HCT116 (cell line): ENCODE measurements at regions not wholly inside any gene's neighbourhood (a gene's known extent, or its start where the extent isn't known, plus 50 kb on each side); places are given as distances from the start of the nearest gene placed in this dataset.

ENCODE experiments used
- ATAC-seq: fragments of 200-7000 bp; cut with Tn5 transposase; 2 replicates; pipeline ENCODE4 v1.9.1; 2020; ENCODE audit warnings: mild to moderate bottlenecking, moderate library complexity
- BruUV-seq: library from RNA; stranded (reverse); fragments of 400-500 nt; replicated peaks from 2 replicates; lab custom pipeline; 2021; lab: Mats Ljungman, UMichigan
- CTCF ChIA-PET: fragments of 300-600 bp; sonication (Branson Sonifier 250); formaldehyde crosslinking; loops from one replicate; lab custom pipeline; 2021; ENCODE audit warnings: antibody characterized with exemption; lab: Charles Lee
- POLR2A ChIA-PET: fragments of 300-600, 350-600 bp; sonication (Branson Sonifier 250); formaldehyde crosslinking; loops from one replicate; lab custom pipeline; 2021; ENCODE audit warnings: antibody characterized with exemption; lab: Charles Lee
- RAD21 ChIA-PET, 2 experiments: fragments of 300-600 bp; sonication (Branson Sonifier 250); formaldehyde crosslinking; loops; one replicate each; lab custom pipeline; 2023; ENCODE audit warnings: low total read pairs in 2 of 2; ENCODE audit not compliant: uncharacterized antibody in 2 of 2, unreplicated experiment in 2 of 2, low non-redundant PET in 1 of 2; lab: Charles Lee
- DNase-seq: peaks from one replicate; pipeline ENCODE4 v3.0.0-alpha.2; 2010; ENCODE audit warnings: low read depth, low spot score
- H2AFZ ChIP-seq: fragments of 200-600 bp; shearing (Covaris generic), sonication (generic); 2 replicates; pipeline ENCODE4 v1.6.1; 2017; ENCODE audit warnings: low read depth, mixed run types, mixed read lengths, antibody characterized with exemption, low read length; ENCODE audit not compliant: poor library complexity, severe bottlenecking
- H3K27ac ChIP-seq: 2 replicates; pipeline ENCODE4 v1.5.1; 2012; ENCODE audit warnings: low read depth, low read length
- H3K27me3 ChIP-seq: fragments of 200-600 bp; sonication (generic); 2 replicates; pipeline ENCODE4 v1.6.1; 2016; ENCODE audit warnings: mixed run types, low read length, mixed read lengths; ENCODE audit not compliant: insufficient read depth
- H3K36me3 ChIP-seq, 2 experiments: fragments of 200-500 bp in 1 of 2; fragments of 200-600 bp in 1 of 2; sonication (Bioruptor generic) in 1 of 2; sonication (generic) in 1 of 2; 2 replicates each; pipeline versions ENCODE4 v1.5.1 to v1.6.1; 2014 to 2016; ENCODE audit warnings: low read length in 2 of 2, inconsistent platforms in 1 of 2, mixed read lengths in 1 of 2, mixed run types in 1 of 2; ENCODE audit not compliant: insufficient read depth in 2 of 2, control insufficient read depth in 1 of 2
- H3K4me1 ChIP-seq, 2 experiments: fragments of 200-600 bp in 1 of 2; sonication (generic) in 1 of 2; 2 replicates each; pipeline versions ENCODE4 v1.5.1 to v1.6.1; 2012 to 2017; ENCODE audit warnings: low read length in 2 of 2, inconsistent platforms in 1 of 2, mild to moderate bottlenecking in 1 of 2, mixed read lengths in 1 of 2, mixed run types in 1 of 2, moderate library complexity in 1 of 2; ENCODE audit not compliant: insufficient read depth in 2 of 2, control insufficient read depth in 1 of 2
- H3K4me2 ChIP-seq: fragments of 200-600 bp; sonication (generic); 2 replicates; pipeline ENCODE4 v1.6.1; 2017; ENCODE audit warnings: mixed run types, low read length, mixed read lengths
- H3K4me3 ChIP-seq, 2 experiments: fragments of 200-600 bp in 1 of 2; sonication (generic) in 1 of 2; replicated peaks in 1 of 2; 2 replicates each; pipeline ENCODE4 v1.5.1; 2011 to 2016; ENCODE audit warnings: low read length in 2 of 2, control low read depth in 1 of 2, low read depth in 1 of 2, mild to moderate bottlenecking in 1 of 2, mixed read lengths in 1 of 2, mixed run types in 1 of 2
- H3K79me2 ChIP-seq: fragments of 200-600 bp; sonication (generic); 2 replicates; pipeline ENCODE4 v1.6.1; 2017; ENCODE audit warnings: mild to moderate bottlenecking, mixed run types, low read length, moderate library complexity, mixed read lengths; ENCODE audit not compliant: insufficient read depth
- H3K9ac ChIP-seq: fragments of 200-600 bp; sonication (generic); 2 replicates; pipeline ENCODE4 v1.6.1; 2016; ENCODE audit warnings: low read length, mixed read lengths
- H3K9me2 ChIP-seq: fragments of 200-600 bp; sonication (generic), shearing (Covaris generic); 2 replicates; pipeline ENCODE4 v1.6.1; 2017; ENCODE audit warnings: mixed run types, mild to moderate bottlenecking, moderate library complexity; ENCODE audit not compliant: insufficient read depth
- H3K9me3 ChIP-seq, 2 experiments: fragments of 200-500 bp in 1 of 2; fragments of 200-600 bp in 1 of 2; sonication (Bioruptor generic) in 1 of 2; sonication (generic) in 1 of 2; 2 replicates each; pipeline ENCODE4 v1.6.1; 2014 to 2017; ENCODE audit warnings: low read length in 2 of 2, mixed read lengths in 2 of 2, inconsistent platforms in 1 of 2, low read depth in 1 of 2, mild to moderate bottlenecking in 1 of 2, mixed run types in 1 of 2, moderate library complexity in 1 of 2; ENCODE audit not compliant: control insufficient read depth in 1 of 2, insufficient read depth in 1 of 2
- H4K20me1 ChIP-seq: fragments of 200-600 bp; sonication (generic), shearing (Covaris generic); 2 replicates; pipeline ENCODE4 v1.6.1; 2017; ENCODE audit warnings: mixed run types, mild to moderate bottlenecking, moderate library complexity; ENCODE audit not compliant: insufficient read depth
- EZH2 ChIP-seq: fragments of 200-600 bp; sonication (generic); IDR thresholded peaks from 2 replicates; pipeline ENCODE4 v1.6.1; 2017; ENCODE audit warnings: antibody characterized with exemption, mixed run types
- FOSL1 ChIP-seq: IDR thresholded peaks from 2 replicates; pipeline ENCODE4 v1.6.1; 2012; ENCODE audit warnings: low read depth
- RAD21 ChIP-seq: IDR thresholded peaks from 2 replicates; pipeline ENCODE4 v1.6.1; 2012; ENCODE audit warnings: low read depth, mild to moderate bottlenecking
- SIN3A ChIP-seq: IDR thresholded peaks from 2 replicates; pipeline ENCODE4 v1.6.1; 2012; ENCODE audit warnings: low read depth
- SP1 ChIP-seq: IDR thresholded peaks from 2 replicates; pipeline ENCODE4 v1.6.1; 2012; ENCODE audit warnings: low read depth
- intact Hi-C: fragments of 100-400 bp; cut with micrococcal nuclease; formaldehyde crosslinking; loops from 2 replicates; pipeline ENCODE4 v1.10.0; 2022

DNA sequence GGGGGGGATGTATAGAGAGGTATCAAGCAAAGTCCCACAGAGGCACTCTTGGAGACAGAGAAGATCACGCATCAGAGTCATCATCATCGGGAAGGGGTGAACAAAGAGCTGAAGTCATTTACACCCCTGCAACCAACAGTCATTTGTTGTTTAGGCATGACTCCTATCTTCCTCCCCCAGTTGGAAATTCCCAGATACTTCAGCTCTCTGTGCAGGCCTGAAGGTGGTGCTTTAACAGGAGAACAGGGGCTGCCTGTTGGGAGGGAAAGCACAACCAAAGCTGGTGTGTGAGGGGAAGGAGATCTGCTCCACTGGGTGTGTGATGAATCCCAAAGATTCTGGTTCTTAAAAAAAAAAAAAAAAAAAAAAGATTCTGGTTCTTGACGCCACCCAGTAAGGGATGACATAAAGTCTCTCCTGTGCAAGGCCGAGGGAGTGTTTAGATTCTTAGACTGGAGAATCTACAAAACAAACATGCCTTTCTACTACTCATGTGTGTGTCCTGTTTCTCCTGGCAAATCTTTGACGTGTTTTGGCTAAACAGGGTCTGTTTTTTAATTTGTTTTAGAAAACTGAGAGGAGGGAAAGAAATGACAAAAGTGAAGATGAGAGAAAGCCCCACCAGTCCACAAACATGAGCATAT, 121.0 kb upstream of the ARHGAP5 start:
- Histone ChIP-seq H3K27ac (no peak overlapping the region), H3K9me3 (no peaks in the 10 kb centered on the region), H3K4me2 (no peak overlapping the region), H3K4me3 (no peak overlapping the region), H3K36me3 (no peaks in the 10 kb centered on the region), H3K27me3 (no peaks in the 10 kb centered on the region), H3K9me2 (no peaks in the 10 kb centered on the region), H3K79me2 (no peaks in the 10 kb centered on the region), H3K4me1 (peaks cover under 1 to 6% of the 10 kb centered on the region in 2 experiments; a peak in 3 of 4 replicates), H4K20me1 (no peaks in the 10 kb centered on the region), H2AFZ (no peak overlapping the region), H3K9ac (no peak overlapping the region)
- intact Hi-C loops = no loop called here
- TF ChIP-seq SIN3A (no peak), RAD21 (no peak), EZH2 (no peak)
- RAD21 ChIA-PET = no interaction called here
- POLR2A ChIA-PET = no interaction called here
- CTCF ChIA-PET = no interaction called here
- BruUV-seq = no TSS peak
- ATAC-seq (no peak), DNase-seq (no peak)

DNA sequence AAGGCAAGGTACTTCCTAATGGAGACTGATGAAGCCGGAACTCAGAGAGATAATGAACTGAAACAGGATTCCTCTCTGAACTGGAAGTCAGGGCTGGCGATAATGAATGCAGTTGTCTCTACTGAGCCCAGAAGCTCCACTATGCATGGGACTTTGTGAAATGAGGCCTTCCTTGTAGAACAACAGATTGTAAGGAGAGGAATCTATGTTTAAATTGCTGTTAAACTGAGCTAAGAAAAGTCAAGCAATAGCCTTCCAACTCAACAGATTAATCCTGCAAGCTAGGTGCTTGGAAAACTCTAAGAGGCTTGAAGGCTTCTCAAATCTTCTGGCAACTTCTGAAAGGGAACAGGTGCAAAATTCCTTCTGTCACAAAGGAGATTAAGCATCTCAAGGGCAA, 119.5 kb upstream of the ARHGAP5 start:
- Histone ChIP-seq H3K4me3 (no peak overlapping the region), H3K9me2 (no peaks in the 10 kb centered on the region), H3K4me2 (no peak overlapping the region), H3K9me3 (no peaks in the 10 kb centered on the region), H3K4me1 (no peaks in the 10 kb centered on the region), H3K36me3 (no peaks in the 10 kb centered on the region), H4K20me1 (no peaks in the 10 kb centered on the region), H3K79me2 (no peaks in the 10 kb centered on the region), H3K27me3 (no peaks in the 10 kb centered on the region), H2AFZ (no peak overlapping the region), H3K27ac (no peak overlapping the region), H3K9ac (no peak overlapping the region)
- intact Hi-C loops = no loop called here
- TF ChIP-seq SP1 (no peak), FOSL1 (no peak)
- RAD21 ChIA-PET = no interaction called here
- CTCF ChIA-PET = no interaction called here
- ATAC-seq (no peak), DNase-seq (no peak)
- POLR2A ChIA-PET = no interaction called here
- BruUV-seq = no TSS peak
